ENCODE measurements at regions not wholly inside any gene's neighbourhood (a gene's known extent, or its start where the extent isn't known, plus 50 kb on each side); places are given as distances from the start of the nearest gene placed in this dataset.

DNA sequence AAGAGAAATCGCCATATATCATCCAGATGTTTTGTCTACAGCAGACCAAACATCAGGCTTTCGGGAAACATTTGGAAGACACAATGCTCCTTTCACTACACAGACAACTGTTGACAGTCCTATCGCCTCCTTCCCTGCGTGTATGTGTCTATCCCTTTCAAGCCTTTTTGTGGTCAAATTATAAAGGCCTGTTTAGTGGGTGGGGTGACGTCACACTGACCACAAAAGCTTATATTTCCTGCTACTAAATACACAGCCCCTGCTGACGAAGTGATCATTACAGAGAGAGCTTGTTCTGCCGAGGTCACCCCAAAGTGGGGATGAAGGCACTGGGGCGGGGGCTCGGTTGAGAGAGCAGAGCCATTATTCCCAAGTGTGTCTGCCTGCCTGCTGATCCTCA, 302.7 kb upstream of the TNP1 start:
- no peak overlapping the region for H3K4me3 ChIP-seq (ENCODE audit: low read length)
- TF ChIP-seq, protein P1, sequence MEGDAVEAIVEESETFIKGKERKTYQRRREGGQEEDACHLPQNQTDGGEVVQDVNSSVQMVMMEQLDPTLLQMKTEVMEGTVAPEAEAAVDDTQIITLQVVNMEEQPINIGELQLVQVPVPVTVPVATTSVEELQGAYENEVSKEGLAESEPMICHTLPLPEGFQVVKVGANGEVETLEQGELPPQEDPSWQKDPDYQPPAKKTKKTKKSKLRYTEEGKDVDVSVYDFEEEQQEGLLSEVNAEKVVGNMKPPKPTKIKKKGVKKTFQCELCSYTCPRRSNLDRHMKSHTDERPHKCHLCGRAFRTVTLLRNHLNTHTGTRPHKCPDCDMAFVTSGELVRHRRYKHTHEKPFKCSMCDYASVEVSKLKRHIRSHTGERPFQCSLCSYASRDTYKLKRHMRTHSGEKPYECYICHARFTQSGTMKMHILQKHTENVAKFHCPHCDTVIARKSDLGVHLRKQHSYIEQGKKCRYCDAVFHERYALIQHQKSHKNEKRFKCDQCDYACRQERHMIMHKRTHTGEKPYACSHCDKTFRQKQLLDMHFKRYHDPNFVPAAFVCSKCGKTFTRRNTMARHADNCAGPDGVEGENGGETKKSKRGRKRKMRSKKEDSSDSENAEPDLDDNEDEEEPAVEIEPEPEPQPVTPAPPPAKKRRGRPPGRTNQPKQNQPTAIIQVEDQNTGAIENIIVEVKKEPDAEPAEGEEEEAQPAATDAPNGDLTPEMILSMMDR (conservative IDR thresholded peaks at IDR 0.05; ENCODE audit: low read depth, low read length), result no peak
- peak; percentile 87 for DNase-seq (ENCODE audit: low read depth)

DNA sequence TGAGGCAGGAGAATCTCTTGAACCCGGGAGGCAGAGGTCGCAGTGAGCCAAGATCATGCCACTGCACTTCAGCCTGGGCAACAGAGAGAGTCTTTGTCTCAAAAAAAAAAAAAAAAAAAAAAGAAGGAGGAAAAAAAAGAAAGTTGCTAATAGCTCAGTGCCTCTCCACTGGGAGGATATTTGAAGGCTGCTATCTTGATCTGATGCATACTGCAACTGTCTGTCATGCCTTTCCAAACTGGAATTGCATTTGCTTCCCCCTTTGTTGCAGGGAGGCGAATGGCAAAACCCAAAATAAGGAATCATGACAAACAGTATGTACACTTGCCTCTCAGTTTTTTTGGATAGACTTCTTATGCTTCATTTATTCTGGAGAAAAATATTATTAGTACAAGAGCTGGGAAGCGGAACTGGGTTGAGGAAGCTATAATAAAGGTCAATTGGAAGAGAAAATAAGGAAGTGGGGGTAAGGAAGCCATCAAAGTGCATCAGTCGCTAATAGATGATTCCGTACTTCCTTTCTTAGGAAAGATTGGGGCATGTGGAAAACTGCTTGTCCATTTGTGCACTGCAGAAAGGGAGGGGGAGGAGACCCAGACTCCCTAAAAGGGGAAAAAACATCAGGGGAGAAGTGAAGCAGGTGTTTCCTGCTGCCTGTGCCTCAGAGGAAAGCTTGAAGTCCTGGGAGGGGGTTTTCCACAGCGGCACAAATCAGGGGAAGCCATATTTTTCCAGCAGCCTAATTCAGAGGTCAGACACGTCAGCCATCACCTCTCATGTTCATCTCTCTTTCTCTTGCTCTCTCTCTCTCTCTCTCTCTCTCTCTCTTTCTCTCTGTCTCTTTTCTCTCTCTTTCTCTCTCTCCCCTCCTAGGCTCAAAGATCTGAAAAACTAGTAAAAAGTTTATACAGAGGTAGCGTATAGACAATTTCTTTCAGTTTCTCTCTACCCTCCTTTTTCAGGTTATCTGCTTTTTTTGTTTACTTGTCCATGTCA, 301.4 kb upstream of the TNP1 start:
- TF ChIP-seq, protein P1 (conservative IDR thresholded peaks at IDR 0.05; ENCODE audit: low read depth, low read length), result no peak
- DNase-seq (ENCODE audit: low read depth), result no peak
- H3K4me3 ChIP-seq (ENCODE audit: low read length), result no peak overlapping the region

DNA sequence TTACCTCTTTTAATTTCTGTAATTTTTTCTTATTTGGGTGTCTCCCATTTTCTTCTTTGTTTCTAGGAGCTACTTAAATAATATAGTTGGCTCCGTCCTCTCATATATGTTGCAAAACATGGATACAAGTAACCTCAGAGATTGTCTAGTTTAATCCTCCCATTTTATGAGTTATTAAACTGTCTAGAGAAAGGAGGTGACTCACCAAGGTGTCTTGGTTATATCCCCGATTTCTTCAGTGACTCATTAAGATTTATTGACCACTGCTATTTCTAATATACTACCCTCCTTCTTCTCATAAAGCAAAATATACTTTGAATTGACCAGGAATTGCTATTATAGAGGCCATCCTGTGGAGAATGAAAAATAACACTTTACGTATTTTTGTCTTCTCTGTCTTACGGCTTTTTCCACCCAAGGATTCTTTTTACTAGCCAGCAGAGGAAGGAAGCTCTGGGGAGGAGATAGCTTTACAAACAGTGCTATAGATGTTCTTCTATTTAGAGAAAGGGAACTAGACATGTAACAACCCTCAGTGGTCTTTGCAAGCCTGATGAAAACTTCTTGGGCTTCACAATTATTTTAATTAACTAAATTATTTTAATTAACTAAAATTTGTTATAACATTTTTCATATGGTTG, 300.4 kb upstream of the TNP1 start:
- peak; percentile 18 for DNase-seq (ENCODE audit: low read depth)
- H3K4me3 ChIP-seq (ENCODE audit: low read length), result no peak overlapping the region
- TF ChIP-seq, protein P1 (conservative IDR thresholded peaks at IDR 0.05; ENCODE audit: low read depth, low read length), result no peak

DNA sequence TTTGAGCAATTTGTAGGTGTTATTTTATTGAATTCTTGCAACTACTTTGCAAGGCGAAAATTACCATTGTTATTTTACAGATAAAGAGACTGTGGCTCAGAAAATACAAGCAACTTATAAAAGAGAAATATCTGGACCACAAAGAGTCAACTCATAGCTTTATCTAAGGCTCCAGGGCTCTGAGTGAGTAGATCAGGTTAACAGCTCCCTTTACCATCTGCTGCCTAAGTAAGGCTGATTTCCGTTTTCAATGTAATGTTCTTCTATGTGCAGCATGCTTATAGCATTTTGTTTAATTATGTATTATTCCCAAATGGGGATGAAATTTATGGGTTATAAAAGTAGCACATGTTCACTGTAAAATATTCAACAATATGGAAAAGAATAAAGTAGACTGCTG, 299.1 kb upstream of the TNP1 start:
- TF ChIP-seq, protein P1 (conservative IDR thresholded peaks at IDR 0.05; ENCODE audit: low read depth, low read length), result no peak
- no peak overlapping the region for H3K4me3 ChIP-seq (ENCODE audit: low read length)
- DNase-seq (ENCODE audit: low read depth), result no peak

DNA sequence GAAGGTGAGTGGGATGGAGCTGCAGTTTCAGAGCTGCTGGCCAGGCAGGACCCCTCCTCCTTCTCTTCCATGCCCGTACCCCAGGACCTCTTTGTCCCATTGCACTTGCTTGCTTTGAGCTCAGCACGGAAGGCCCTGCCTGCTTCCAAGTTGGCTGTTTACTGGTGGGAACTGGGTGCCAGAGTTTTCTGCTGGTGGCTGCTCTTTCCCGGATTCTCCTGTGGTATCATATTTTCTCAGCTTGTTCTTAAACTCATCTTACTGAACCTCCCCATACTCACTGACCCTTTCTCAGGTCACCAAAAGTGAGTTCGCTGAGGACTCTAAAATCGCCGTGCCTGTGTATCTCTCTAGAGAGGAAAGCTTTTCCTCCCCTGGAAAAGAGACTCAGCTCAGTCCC, 297.7 kb upstream of the TNP1 start:
- H3K4me3 ChIP-seq (ENCODE audit: low read length), result no peak overlapping the region
- no peak for DNase-seq (ENCODE audit: low read depth)
- TF ChIP-seq, protein P1 (conservative IDR thresholded peaks at IDR 0.05; ENCODE audit: low read depth, low read length), result no peak

DNA sequence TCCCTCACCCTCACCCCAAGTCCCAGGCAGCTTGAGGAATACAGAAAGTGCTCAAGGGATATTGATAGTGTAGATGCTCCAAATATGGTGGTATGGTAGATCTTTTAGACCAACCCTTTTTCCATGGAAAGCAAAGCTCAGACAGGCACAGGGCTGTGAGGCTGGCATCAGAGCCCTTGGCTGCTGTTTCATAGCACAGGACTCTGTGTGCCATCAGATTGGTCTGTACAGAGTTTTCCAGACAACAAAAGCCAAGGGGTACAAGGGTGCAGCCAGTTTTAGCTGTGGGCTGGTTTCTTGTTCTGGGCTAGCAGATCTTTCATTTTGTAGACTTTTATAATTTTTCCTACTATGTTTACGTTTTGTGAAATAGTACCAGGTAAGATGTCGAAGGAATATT, 296.9 kb upstream of the TNP1 start:
- no peak for DNase-seq (ENCODE audit: low read depth)
- no peak overlapping the region for H3K4me3 ChIP-seq (ENCODE audit: low read length)
- TF ChIP-seq, protein P1 (conservative IDR thresholded peaks at IDR 0.05; ENCODE audit: low read depth, low read length), result no peak

All from retinal pigment epithelial cell (primary cell).